ENCODE measurements at regions not wholly inside any gene's neighbourhood (a gene's known extent, or its start where the extent isn't known, plus 50 kb on each side); places are given as distances from the start of the nearest gene placed in this dataset.

DNA sequence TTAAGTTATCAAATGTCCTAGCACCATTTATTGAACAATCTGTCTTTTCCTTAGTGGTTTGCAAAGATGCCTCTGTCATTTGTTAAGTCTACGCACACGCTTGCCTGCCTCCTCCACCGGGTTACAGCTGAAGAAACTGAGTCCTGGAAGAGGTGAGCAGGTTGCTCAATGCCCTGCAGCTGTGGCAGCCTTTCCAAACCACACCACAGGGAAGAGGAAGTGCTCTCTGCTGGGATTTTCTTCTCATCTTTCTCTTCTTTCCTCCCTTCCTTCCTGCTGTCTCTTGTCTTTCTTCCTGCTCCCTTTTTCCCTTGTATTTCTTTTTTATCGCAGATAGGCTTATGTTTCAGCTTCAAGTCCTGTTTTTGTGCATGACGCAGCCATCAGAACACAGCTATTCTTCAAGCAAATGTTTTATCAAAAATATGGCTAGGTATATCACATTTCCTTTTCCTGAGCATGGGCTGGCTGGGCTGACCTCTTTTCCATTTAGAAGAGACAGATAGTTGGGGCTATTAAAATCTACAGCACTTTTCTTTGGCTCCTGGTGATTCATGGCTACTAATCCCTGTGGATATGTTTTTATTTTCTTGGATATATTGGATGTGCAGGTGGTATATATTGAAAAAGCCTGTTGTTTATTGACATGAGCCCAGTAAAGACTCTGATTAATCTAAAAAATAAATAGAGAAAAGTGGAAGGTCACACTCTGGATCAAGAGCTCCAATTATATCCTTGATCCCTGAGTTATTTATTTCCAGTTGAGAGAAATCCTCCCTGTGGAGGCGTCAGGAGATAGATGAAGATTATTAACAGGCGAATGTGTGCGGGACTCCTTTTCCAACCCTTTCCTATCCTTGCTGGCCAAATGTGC is 214.6 kb downstream of the TSN start:
- no peak for DNase-seq

DNA sequence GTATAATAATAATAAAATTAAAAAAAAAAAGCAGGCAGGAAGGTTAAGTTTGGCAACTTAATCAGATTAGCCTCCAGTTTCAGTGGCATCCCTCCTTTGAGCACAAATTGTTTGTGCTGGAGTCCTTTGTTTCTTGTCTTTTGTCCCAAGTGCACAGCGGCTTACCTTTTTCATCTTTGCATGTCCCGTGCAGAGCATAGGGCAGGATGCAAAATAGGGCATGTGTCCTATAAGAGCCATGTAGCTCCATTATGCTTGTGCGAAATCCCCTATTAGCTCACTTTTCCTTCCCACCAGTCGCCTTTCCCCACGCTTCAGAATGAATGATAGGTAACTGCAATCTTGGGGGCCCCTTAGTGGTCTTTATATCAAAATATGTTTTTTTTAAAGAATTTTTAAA is 216.8 kb downstream of the TSN start:
- no peak for DNase-seq

DNA sequence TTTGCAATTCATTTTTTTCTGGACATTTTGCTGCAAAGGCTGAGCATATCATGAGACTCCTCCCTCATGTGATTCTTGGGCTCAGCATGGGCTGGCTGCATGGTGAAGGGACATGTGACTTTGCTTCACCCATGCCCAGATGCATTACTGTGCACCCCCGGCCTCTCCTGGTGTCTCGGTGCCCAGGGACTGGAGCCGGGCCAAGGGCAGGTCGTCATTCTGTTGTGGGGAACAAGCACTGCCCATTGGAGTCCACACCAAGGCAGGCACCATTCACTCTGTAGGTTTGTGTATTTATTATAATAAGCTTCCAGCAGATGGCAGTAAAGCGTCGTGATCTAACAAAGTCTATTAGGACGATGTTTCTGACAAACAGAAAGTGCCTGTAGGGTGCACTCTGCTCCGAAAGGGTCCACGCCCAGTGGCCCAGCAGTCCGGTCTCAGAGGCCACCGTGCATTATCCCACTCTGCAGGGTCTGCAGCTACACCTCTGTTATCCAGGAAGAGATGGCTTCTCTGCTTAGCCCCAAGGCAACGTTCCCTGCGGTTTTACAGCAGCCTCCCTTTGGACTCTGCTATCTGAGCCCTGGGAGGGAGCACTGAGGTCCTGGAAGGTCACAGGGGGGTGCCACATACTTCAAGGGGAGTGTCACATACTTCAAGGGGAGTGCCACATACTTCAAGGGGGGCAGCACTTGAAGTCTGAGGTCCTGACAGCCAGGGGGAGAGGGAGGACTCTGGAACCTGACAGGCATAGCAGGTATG is 219.6 kb downstream of the TSN start:
- DNase-seq, result peak; percentile 67

DNA sequence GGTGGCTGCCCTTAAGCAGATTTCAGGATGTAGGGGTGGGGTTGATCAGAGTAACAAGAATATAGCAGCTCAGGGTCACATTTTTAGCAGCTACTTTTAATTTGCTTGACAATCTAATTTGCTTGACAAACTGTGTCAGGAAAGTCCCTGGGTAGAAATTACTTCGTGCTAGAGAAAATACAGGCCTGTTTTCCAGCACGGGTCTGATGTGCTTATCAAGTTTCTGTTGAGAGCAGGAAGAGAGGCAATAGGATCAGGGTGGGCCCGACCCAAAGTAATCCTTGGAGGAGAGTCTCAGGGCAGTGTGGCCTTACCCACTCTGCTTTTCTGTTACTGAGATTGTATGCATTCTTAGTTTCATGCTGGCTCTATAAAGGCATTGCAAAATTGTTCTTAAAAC is 221.5 kb downstream of the TSN start:
- no peak for DNase-seq

DNA sequence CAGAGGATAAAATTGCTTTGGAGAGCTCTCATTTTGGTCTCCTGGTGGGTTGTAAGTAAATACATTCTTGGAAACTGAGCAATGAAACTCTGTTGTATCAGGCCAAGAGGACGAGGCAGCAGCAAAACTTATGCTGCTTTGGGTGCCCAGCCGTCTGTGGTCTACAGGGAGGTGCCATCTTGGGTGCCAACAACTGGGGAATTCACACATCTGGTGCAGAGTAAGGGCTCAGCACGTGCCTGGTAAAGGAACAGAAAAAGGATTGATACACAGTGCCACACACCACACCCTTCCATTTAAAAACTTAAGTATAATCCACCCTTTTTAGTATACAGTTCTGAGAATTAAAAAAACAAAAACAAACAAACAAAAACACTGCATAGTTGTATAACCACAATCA is 221.9 kb downstream of the TSN start:
- no peak for DNase-seq

DNA sequence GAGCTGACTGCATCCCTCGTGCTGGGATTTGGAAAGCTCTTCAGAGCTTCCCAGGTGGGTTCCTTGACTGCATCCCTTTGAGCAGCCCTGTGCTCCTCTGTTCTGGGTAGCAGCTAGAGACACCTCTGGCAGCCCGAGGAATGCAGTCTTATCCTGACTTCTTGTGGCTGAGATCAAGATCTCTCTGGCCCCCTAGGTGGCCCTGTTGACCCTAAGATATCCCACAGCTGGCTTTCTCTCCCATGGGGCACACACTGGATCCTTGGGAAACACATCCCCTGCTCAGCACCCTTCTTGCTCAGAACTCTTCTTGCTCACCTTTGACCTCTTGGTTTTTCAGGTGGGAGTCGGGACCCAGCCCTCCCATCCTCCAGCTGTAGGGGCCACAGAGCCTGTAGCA is 237.2 kb downstream of the TSN start:
- DNase-seq, result no peak

DNA sequence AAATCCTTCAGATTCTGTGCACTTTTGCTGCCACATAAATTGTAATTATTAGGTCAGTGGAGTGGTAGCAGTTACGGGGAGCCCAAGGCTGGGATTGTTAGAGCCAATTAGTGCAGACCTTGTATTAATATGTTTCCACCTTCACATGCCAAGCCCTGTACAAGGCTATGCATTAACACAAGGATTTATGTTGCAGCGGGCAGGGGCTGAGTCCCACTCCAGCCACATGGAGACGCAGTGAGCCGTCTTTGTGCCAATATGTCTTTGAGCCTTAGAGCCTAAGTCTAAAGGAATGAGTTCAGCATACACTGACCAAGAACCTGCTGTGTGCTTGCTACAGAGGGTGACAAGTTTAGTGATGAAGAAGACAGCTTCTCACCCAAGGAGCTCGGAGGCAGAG is 238.2 kb downstream of the TSN start:
- no peak for DNase-seq

DNA sequence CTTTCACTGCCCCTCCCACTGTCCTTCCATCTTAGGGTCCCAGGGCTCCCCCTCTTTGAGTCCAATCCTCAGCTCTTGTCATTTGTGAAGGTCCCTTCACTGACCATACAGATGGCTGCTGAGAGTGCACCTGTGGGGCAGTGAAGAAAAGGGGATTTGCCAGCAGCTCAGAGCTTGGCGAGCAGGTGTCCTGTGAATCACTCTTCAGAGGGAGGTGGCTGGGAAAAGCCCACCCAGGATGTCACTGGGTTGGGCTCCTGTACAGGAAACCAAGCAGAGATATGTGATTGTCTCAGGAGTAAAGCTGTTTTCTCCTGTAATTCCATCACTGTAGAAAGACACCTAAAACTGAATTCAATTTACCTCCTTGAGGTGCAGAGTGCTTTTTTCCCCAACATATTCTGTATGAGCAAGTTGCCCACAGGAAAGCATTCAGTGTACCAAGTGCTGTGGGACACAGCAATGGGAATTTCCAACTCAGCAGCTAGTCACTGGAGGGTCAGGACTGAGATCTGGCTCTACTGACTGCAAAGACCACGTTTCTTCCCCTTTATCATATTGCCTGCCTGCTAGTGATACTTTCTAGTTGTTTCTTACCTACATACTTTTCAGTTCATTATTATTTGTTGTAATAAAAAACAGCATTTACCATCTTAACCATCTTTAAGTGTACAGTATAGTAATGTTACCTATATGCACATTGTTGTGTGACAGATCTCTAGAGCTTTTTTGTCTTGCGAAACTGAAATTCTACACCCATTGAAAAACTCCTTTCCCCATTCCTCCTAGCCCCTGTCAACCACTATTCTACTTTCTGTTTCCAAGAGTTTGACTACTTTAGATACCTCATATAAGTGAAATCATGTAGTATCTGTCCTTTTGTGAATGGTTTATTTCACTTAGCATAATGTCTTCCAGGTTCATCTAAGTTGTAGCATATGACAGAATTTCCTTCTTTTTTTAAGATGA is 239.1 kb downstream of the TSN start:
- DNase-seq, result no peak

DNA sequence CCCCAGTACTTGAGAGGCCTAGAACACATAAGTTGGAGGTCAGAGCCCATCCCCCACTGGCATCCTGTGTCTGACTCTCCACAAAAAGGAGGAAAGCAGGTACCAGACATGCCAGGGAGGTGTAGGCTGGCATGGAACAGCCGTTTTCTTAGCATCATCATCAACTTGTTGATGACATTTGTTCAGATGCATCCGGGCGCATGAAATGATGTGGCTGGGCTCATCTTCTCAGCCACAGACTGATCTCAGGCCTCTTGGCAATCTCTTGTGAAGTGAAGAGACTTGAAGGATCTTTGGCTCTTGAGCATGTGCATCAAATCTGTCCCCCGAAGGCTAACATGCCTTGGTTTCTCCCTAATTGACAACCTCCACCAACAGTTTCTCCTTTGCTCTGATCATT is 243.3 kb downstream of the TSN start:
- DNase-seq, result no peak

DNA sequence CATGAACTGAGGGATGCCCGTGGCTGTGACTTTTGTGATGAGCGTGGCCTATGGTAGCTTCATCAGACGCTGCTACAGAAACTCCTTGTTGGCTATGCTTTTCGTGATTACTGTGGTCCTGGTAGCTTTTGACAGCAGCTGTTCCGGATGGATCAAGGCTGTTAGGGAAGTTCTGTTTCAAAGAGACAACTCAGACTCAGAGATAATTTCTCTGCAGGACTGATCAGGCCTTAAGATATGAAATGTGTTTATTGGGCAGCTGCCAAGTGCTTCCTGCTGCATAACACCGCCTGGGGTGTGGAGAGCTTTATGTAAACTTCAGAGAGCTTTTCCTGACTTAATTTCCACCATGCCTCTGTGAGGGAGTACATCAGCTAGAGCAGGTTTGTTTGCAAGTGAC is 243.8 kb downstream of the TSN start:
- DNase-seq, result no peak

DNA sequence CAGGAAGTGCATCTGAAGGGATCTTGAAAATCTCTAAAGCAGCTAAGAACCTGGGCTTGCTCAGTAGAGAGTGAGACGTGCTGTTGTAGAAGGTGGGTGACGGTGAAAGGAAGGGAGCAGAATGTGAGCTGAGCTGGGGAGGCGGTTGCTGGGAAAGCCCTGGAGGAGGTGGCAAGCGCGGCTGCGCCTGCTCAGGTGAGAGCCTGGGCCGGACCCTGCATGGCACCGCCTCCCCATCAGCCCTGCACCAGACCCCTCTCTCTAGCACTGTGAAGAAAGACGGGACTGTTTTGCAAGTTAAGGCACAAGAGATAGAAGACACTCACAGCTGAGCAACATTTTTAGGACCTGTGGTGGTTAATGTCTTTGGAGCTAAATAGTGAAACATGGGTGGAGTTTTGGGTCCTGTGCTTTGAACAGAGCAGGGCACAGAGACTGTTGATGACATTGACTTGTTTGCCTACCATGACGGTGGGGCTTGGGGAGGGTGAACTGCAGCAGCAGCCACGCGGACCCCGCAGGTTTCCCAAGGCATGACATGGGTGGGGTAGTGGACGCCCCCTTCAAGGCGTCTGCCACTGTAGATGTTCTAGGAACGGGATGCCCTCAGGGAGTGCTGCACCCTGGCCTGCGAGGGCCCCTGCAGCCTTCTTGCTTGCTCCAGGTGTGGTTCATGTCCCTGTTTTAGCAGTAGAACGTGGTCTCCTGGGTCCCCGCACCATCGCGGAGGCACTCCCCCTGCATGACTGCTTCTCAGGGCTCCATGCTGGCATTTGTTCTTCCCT is 245.3 kb downstream of the TSN start:
- no peak for DNase-seq

DNA sequence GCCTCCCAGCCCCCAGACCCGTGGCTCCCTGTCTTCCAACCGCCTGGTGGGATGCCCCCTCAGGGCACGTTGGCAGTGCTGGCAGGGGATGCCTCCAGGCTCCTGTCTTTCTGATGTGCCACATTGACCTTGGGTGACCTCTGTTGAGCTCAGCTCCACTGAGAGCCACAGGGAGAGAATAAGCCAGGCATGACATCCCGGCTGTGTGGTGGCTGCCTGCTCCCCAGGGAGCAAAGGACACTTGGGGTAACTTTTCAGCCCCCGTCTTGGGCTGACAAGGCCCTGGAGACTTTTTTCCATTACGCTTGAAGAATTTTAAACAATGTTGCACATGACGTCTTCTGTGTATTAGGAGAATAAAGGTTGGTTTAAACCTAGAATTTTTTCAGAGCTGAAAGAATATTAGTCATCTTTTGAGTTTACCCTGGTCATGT is 246.0 kb downstream of the TSN start:
- DNase-seq, result no peak

DNA sequence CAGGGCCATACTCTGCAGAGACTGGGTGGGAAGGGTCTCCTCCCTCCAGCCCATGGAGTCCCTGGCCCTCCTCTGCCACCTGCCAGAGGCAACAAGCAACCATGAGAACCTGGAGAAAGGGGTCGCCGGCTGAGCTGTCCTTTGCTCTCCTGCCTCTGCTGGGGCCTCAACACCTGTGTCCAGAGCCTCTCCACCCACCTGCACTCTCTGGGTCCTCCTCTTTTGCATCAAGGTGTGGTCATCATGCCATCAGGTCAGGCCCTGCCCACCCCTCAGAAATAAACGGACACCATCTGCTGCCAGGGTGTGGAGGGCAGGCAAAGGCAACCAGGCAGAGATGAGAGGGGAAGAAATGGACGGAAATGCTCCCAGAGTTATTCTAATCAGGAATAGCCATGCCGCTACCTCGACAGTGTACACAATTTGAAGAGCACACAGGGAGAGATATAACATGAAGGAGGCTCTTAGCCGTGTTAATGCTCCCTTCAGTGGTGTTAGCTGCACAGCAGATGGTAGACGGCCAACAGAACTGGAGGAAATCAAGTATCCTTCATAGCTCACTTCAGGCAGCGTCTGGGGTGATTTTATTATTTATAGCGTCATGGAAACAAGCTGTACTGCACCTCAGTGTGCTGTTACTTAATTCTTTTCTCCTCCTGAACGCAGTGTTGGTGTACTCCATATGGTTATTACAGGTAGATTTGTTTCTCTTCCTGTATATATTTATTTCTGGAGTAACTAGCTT is 247.9 kb downstream of the TSN start:
- no peak for DNase-seq

DNA sequence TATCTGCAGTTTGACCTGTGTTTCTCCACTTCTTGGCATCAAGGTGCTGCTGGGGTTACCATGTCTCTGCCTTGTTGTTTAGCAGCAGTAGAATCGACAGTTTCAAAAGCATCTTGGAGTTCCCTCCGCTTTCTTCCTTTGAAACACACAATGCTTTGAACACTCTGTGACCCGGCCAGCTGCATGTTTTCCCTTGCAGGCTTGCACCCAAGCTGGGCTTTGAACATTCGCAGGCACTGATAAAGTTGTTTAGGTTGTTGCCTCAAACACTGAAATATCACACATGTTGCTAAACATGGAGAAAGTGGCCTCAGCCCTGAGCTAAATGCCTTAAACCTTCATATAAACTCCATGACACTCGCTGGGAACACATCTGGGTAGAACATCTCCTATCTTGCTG is 251.7 kb downstream of the TSN start:
- no peak for DNase-seq

DNA sequence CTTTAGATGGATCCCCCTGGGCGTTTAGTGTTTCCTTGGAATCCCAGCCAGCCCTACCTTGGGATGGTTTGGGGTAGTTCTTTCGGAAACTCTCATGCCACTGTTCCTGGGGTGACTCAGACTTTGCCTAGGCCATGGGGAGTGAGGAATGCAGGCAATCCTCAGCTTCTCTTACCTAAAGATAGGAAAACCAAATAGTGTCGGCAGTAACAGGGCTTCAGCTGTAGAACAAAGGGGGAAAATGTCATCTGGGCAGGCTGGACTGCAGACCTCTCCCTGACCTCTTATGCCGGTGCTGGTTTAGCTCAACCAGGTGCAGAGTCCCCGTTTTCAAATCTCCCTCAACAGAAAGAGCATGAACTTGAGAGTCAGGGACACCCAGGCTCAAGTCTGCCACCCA is 252.1 kb downstream of the TSN start:
- DNase-seq, result no peak

DNA sequence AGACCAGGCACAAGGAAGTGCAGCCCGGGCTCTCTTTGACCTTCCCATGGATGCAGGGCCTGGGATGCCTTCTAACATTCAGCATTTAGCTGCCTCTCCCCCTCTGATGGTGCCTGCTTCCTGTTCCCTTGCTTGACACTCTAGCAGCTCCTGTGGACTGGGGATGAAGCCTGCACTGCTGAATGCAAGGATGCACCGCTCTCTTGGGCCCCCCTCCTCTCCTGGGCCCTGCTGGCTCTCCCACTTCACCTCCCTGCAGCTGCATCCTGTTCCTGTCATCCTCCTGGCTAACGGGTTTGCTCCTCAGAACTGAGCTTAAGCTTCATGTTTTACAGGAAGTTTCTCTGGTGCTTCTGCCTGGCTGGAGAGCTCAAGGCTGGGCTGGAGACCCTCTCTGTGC is 254.1 kb downstream of the TSN start:
- no peak for DNase-seq

DNA sequence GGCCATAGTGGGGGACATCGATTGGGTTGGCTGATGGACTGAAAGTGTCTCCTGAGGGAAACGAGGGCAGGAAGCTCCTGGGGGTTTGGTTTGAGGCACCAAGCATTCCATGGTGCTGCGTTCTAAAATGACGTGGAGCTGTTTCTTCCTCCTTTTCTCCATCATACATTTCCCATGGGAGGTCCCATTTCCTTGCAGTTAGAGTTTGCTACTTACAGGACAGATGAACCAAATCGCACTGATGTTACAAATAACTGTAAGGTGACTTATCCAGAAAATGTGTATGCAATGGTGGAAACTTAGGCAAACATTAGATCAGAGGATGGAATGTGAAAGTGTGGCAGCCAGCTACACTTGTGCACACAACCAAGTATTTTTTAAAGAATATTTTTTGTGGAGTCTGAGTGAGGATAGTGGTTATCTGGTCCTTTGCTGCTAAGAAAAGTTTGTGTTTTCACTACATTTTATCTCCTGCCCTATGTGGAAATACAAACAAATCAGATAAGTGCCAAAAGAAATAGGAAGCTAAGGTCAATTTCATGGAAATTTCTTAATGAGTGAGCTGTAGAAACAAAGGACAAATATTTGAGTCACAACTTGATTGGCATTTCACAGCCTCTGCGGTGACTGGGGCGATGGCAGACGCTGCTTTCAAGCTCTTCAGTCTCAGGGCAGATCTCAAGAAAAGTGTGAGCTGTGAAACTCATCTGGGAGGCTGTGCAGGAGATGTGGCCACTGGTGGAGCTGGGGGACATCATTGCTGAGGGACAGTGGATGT is 256.2 kb downstream of the TSN start:
- no peak for DNase-seq

DNA sequence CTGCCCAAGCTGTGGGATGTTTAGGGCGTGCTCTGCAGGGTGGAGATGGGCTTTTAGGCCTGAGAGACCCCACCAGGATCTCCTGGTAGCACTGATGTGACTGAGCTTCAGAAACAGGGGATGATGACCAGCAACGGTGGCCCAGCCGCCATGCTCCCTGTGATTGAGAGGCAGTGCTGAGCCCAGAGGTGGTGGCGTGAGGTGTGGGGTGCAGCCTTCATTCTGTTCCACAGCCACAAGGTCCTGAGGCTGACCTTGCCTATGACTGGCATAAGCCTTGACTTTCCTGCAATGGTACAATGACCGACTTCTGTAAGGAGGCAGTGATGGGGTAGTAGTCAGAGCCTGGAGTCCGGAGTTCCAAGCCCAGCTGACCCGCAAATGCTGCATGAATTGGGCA is 263.3 kb downstream of the TSN start:
- no peak for DNase-seq

DNA sequence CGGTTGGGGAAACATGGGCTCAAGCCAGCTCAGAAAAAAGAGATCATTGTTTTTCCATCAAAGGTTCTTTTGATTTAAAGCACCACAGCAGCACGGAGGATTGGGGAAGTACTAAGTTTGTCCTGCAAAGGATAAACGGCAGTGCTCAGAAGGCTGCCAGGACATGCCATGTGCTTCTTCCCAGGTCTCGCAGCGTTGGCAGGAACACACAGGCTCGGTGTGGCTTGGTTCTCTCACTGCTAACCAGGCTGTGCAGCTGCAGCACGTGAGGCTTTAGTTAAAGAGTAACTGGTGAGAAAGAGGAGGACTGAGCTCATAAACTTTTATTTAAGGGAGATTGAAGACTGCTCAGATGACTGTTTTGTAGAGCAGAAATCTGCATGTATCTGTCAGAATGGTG is 264.3 kb downstream of the TSN start:
- no peak for DNase-seq

DNA sequence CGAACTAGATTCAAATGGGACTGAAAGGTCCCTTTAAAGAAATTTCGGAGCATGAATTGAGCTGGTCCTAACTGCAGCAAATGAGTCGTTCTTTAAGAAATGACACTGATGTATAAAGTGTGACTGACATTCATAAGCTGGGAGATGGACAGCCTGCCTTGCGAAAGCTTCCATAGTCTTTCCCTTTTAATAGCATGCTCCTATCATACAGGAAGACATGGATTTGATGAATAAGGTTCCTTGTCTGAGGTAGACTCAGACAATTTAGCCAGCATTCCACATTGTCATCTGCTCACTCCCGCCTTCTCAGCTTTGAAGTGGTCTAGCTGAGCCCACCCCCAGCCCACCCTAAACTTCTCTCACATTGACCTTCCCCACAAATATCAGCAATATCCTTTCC is 264.9 kb downstream of the TSN start:
- no peak for DNase-seq

DNA sequence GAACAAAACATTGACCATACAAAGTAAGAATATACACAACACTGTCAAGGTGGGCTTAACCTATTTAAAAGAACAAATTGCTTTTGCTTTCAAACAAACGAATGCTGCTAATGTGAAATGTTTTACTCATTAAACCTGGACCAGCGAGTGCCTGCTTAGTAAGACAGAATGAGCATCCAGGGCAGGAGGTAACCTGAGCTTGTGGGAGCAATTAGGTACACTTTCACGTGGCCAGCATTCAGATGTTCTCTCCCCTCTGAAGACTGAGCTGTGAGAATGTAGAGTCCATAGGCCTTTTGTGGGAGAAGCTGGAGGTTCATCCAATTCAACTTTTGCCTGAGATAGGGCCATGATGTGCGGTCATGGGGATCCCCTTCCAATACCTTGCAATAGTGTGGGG is 266.5 kb downstream of the TSN start:
- no peak for DNase-seq

Data from CD4-positive, alpha-beta T cell treated with Interleukin-10 for 1 hour (primary cell).